Pancreas (tissue), 10 donors: ENCODE measurements at regions not wholly inside any gene's neighbourhood (a gene's known extent, or its start where the extent isn't known, plus 50 kb on each side); places are given as distances from the start of the nearest gene placed in this dataset.

Source experiments
- ATAC-seq, 4 donors: fragments of 200-7000 bp; cut with Tn5 transposase; one replicate each; pipeline versions ENCODE4 v1.8.0 to v1.9.1; 2020; ENCODE audit warnings: mild to moderate bottlenecking in 4 of 4, moderate library complexity in 4 of 4
- DNase-seq, 6 donors: peaks; one replicate each; pipeline ENCODE4 v3.0.0-alpha.2; 2020
- FAIRE-seq: peaks from 2 replicates; lab custom pipeline; 2012; peaks lifted over from hg19 to GRCh38; lab: Jason Lieb, UNC
- H3K27ac ChIP-seq, 4 donors: fragments of 200-600 bp; sonication (generic); 1 replicate in 3 of 4; 2 replicates in 1 of 4; pipeline versions ENCODE4 v1.5.0 to v1.8.0; 2020
- H3K27me3 ChIP-seq, 4 donors: fragments of 200-600 bp; one replicate each; pipeline ENCODE4 v1.8.0; 2021
- H3K36me3 ChIP-seq, 3 donors: fragments of 200-600 bp; sonication (generic) in 1 of 3; one replicate each; pipeline versions ENCODE4 v1.5.0 to v1.8.0; 2020 to 2021
- H3K4me1 ChIP-seq, 3 donors: fragments of 200-600 bp; one replicate each; pipeline ENCODE4 v1.8.0; 2021
- H3K4me3 ChIP-seq, 4 donors: fragments of 200-600 bp; sonication (generic) in 2 of 4; one replicate each; pipeline versions ENCODE4 v1.5.0 to v1.8.0; 2020 to 2021
- H3K9me3 ChIP-seq, 4 donors: fragments of 200-600 bp; one replicate each; pipeline ENCODE4 v1.8.0; 2021
- CTCF ChIP-seq, 4 donors: fragments of 200-600 bp; sonication (generic) in 3 of 4; IDR thresholded peaks; one replicate each; pipeline versions ENCODE4 v1.5.0 to v1.8.0; 2021; ENCODE audit warnings: antibody characterized with exemption in 4 of 4
- WGBS, 2 donors: extraction: QIAGEN DNeasy Blood & Tissue Kit; methylation state at CpG; one replicate each; pipeline ENCODE4 v1.1.7; 2013; 5-methylcytosine and 5-hydroxymethylcytosine counted together
- intact Hi-C, 3 donors: fragments of 100-400 bp; cut with DNase I; formaldehyde crosslinking; loops; one replicate each; pipeline versions ENCODE4 v1.11.1 to v1.14.2; 2022
- donor health status: healthy with polysubstance abuse.
- donor health status: DM: no; HTN: no; CAD: no; lungs with moderate emphysema.
- donor health status: DM: no; HTN: no; CAD: no.
- donor health status: control.
- donor health status: control.
- donor health status: Bipolar disorder and iron deficiency.
- donor health status: DM: yes; HTN: yes; CAD: no.
- donor health status: DM: no; HTN: no; CAD: no.
- donor health status: DM: no; HTN: no; CAD: no.
- donor health status: DM: yes; HTN: yes; CAD: no.

- FAIRE-seq (no peak), ATAC-seq (no peak), DNase-seq (no peak)
- intact Hi-C loops: no loop called here
- H3K27ac ChIP-seq: no peak overlapping the region
- no peak overlapping the region for H3K4me3 ChIP-seq
- H3K9me3 ChIP-seq: no peaks in the 10 kb centered on the region
- no peaks in the 10 kb centered on the region for H3K4me1 ChIP-seq
- no peaks in the 10 kb centered on the region for H3K27me3 ChIP-seq
- WGBS, 2 donors: 60 to 68% methylated on average over 11 of the region's 11 CpGs
- no peaks in the 10 kb centered on the region for H3K36me3 ChIP-seq
- TF ChIP-seq CTCF (IDR thresholded peaks at IDR 0.05): no peak
Observed at GRCh38 chr22:48138855-48139254, 1376.4 kb downstream of the TBC1D22A start.

- Histone ChIP-seq H3K4me1 (no peaks in the 10 kb centered on the region), H3K27ac (no peak overlapping the region), H3K36me3 (no peaks in the 10 kb centered on the region), H3K27me3 (peaks cover 0 to 2% (median 0%) of the 10 kb centered on the region in 4 donors), H3K9me3 (no peaks in the 10 kb centered on the region), H3K4me3 (no peak overlapping the region)
- ATAC-seq: no peak
- intact Hi-C loops: no loop called here
- FAIRE-seq: no peak
- 24 to 32% methylated on average over 3 of the region's 3 CpGs for WGBS, 2 donors
- DNase-seq: no peak
- TF ChIP-seq CTCF (IDR thresholded peaks at IDR 0.05): no peak
Observed at GRCh38 chr22:48138427-48138826, 1376.0 kb downstream of the TBC1D22A start.

GRCh38 chr22:48137640-48138039, 1375.2 kb downstream of the TBC1D22A start:
- no peak for ATAC-seq
- no peak for TF ChIP-seq CTCF (IDR thresholded peaks at IDR 0.05)
- intact Hi-C loops: no loop called here
- H3K36me3 ChIP-seq: no peaks in the 10 kb centered on the region
- peaks cover 0 to 5% (median 0%) of the 10 kb centered on the region in 4 donors for H3K27me3 ChIP-seq
- no peak overlapping the region for H3K27ac ChIP-seq
- H3K9me3 ChIP-seq: no peaks in the 10 kb centered on the region
- 52 to 57% methylated on average over 10 of the region's 10 CpGs for WGBS, 2 donors
- no peaks in the 10 kb centered on the region for H3K4me1 ChIP-seq
- no peak for FAIRE-seq
- H3K4me3 ChIP-seq: no peak overlapping the region
- DNase-seq: no peak

GRCh38 chr22:48135592-48135991, 1373.1 kb downstream of the TBC1D22A start:
- WGBS, 2 donors: 66 to 70% methylated on average over 8 of the region's 8 CpGs
- intact Hi-C loops: no loop called here
- FAIRE-seq: no peak

More at GRCh38 chr22:48135592-48135991, 1373.1 kb downstream of the TBC1D22A start:
- no peak overlapping the region for H3K4me3 ChIP-seq
- no peak for DNase-seq
- no peaks in the 10 kb centered on the region for H3K4me1 ChIP-seq
- no peak for TF ChIP-seq CTCF (IDR thresholded peaks at IDR 0.05)
- no peaks in the 10 kb centered on the region for H3K9me3 ChIP-seq
- H3K27ac ChIP-seq: no peak overlapping the region
- H3K36me3 ChIP-seq: no peaks in the 10 kb centered on the region
- ATAC-seq: no peak
- peaks cover 0 to 5% (median 0%) of the 10 kb centered on the region in 4 donors for H3K27me3 ChIP-seq
